SU-DHL-6 (cell line): ENCODE measurements at regions not wholly inside any gene's neighbourhood (a gene's known extent, or its start where the extent isn't known, plus 50 kb on each side); places are given as distances from the start of the nearest gene placed in this dataset.
A peak's percentile ranks its signal among the peaks of the same experiment; 100 is the strongest.

ENCODE experiments used
- H2AFZ ChIP-seq: fragments of 200-600 bp; sonication (generic); 2 replicates; pipeline ENCODE4 v1.6.1; 2014; ENCODE audit warnings: low read depth, mild to moderate bottlenecking, moderate library complexity, mixed read lengths, antibody characterized with exemption, low read length; ENCODE audit not compliant: severe bottlenecking
- H3F3A ChIP-seq: fragments of 200-600 bp; shearing (Covaris generic); 2 replicates; pipeline ENCODE4 v1.6.0; 2016; ENCODE audit warnings: antibody characterized with exemption, mild to moderate bottlenecking; ENCODE audit not compliant: insufficient read depth
- H3K27ac ChIP-seq: fragments of 200-600 bp; sonication (generic); 2 replicates; pipeline ENCODE4 v1.5.1; 2016; ENCODE audit warnings: low read depth, mild to moderate bottlenecking, low read length, moderate library complexity, mixed read lengths
- H3K27me3 ChIP-seq: fragments of 200-600 bp; sonication (generic), shearing (Covaris generic); 2 replicates; pipeline ENCODE4 v1.6.0; 2014; ENCODE audit warnings: mild to moderate bottlenecking, low read length
- H3K36me3 ChIP-seq: fragments of 200-600 bp; sonication (generic); 2 replicates; pipeline ENCODE4 v1.6.1; 2014; ENCODE audit warnings: mild to moderate bottlenecking, low read length, mixed read lengths
- H3K4me2 ChIP-seq: fragments of 300-600, 200-600 bp; shearing (Covaris generic), sonication (generic); 2 replicates; pipeline ENCODE4 v1.6.0; 2014; ENCODE audit warnings: low read length, low read depth, mild to moderate bottlenecking; ENCODE audit not compliant: poor library complexity, severe bottlenecking
- H3K4me3 ChIP-seq: fragments of 200-600 bp; sonication (generic); 2 replicates; pipeline ENCODE4 v1.5.1; 2014; ENCODE audit warnings: antibody characterized with exemption, low read length, mild to moderate bottlenecking, mixed read lengths; ENCODE audit not compliant: insufficient read depth, poor library complexity, severe bottlenecking
- H3K79me2 ChIP-seq: fragments of 200-600 bp; sonication (generic); 2 replicates; pipeline ENCODE4 v1.6.1; 2014; ENCODE audit warnings: mild to moderate bottlenecking, low read length, moderate library complexity; ENCODE audit not compliant: insufficient read depth
- H3K9ac ChIP-seq: fragments of 200-600 bp; sonication (generic); 2 replicates; pipeline ENCODE4 v1.7.0; 2014; ENCODE audit warnings: mild to moderate bottlenecking, low read length
- H3K9me2 ChIP-seq: fragments of 200-600 bp; sonication (generic); replicated peaks from 2 replicates; pipeline ENCODE4 v1.6.1; 2014; ENCODE audit warnings: low read length; ENCODE audit not compliant: insufficient read depth
- H3K9me3 ChIP-seq: fragments of 200-600 bp; sonication (generic); 2 replicates; pipeline ENCODE4 v1.6.1; 2014; ENCODE audit warnings: low read length, mixed read lengths; ENCODE audit not compliant: insufficient read depth
- H4K20me1 ChIP-seq: fragments of 200-600 bp; sonication (generic); 2 replicates; pipeline ENCODE4 v1.6.1; 2014; ENCODE audit warnings: low read depth, mild to moderate bottlenecking, antibody characterized with exemption, low read length, moderate library complexity, mixed read lengths
- EZH2phosphoT487 ChIP-seq: fragments of 200-600 bp; sonication (generic), shearing (Covaris generic); conservative IDR thresholded peaks from 2 replicates; pipeline ENCODE4 v1.6.1; 2018; ENCODE audit warnings: mild to moderate bottlenecking, antibody characterized with exemption, low read length, moderate library complexity, mixed read lengths
- TF ChIP-seq, protein P1 (sequence below): fragments of 200-600 bp; sonication (generic); IDR thresholded peaks from one replicate; pipeline ENCODE4 v1.5.1; 2017; ENCODE audit warnings: antibody characterized with exemption, mild to moderate bottlenecking, low read length, moderate library complexity; ENCODE audit not compliant: insufficient read depth, poor library complexity, severe bottlenecking

DNA sequence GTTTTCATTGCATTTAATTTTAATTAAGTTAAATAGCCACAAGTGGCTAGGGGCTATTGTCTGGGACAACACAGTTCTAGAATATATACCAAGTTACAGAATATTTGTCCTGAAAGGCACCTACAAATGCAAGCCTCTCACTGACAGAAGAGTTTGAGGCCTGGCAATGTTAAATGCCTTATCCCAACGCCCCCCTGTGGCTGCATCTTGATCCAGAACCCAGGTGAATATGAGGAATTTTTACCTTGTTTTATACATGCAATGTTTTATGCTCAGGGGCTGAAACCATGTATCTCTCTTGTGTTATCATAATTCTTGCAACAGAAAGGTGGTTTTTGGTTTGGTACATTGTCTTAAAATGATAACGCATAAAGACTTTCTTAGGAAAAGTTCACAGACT, 71.8 kb upstream of the SEC11C start:
- Histone ChIP-seq H3K36me3 (no peaks in the 10 kb centered on the region), H3K9me2 (no peaks in the 10 kb centered on the region), H3K79me2 (no peaks in the 10 kb centered on the region), H3K27ac (no peak overlapping the region), H3F3A (no peaks in the 10 kb centered on the region), H3K9me3 (no peaks in the 10 kb centered on the region), H2AFZ (no peak overlapping the region), H4K20me1 (no peaks in the 10 kb centered on the region), H3K4me3 (no peak overlapping the region), H3K9ac (no peak overlapping the region), H3K27me3 (no peaks in the 10 kb centered on the region), H3K4me2 (no peak overlapping the region)
- no peak for TF ChIP-seq EZH2phosphoT487
- TF ChIP-seq, protein P1, sequence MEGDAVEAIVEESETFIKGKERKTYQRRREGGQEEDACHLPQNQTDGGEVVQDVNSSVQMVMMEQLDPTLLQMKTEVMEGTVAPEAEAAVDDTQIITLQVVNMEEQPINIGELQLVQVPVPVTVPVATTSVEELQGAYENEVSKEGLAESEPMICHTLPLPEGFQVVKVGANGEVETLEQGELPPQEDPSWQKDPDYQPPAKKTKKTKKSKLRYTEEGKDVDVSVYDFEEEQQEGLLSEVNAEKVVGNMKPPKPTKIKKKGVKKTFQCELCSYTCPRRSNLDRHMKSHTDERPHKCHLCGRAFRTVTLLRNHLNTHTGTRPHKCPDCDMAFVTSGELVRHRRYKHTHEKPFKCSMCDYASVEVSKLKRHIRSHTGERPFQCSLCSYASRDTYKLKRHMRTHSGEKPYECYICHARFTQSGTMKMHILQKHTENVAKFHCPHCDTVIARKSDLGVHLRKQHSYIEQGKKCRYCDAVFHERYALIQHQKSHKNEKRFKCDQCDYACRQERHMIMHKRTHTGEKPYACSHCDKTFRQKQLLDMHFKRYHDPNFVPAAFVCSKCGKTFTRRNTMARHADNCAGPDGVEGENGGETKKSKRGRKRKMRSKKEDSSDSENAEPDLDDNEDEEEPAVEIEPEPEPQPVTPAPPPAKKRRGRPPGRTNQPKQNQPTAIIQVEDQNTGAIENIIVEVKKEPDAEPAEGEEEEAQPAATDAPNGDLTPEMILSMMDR: peak; percentile 70

DNA sequence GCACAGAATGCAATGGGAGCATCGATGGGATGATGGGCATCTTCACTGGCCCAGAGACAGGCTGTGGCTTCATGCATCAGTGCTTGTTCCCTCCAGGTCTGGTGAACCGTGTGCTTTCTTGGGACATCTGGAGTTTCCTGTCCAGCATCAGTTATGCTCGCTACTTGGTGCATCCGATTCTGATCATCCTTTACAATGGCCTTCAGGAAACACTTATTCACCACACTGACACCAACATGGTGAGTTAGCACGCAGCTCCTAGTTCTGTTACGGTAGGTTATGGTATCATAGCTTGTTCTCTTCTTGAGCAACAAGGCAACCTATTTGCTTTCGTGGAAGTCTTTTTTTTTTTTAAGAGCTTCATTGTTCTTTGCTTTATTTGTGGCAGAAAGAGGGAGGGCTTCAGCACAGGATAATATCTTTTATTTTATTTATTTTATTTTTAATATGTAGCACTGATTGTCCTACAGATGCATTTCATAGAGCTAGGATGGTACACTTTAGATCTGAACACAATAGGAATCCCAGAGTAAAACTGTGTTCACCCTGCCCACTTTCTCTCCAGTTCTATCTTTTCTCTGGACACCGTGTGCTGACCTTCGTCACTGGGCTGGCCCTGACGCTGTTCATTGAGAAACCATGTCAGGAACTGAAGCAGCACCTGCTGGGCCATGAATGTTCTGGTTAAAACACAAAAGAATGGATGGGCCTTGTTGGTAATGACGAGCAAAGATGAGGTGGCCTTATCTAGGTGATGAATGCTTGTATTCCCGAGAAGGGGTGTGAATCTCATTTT, 71.2 kb upstream of the SEC11C start:
- Histone ChIP-seq H3K4me2 (no peak overlapping the region), H3K79me2 (no peaks in the 10 kb centered on the region), H3K27ac (no peak overlapping the region), H3K9me3 (no peaks in the 10 kb centered on the region), H3K4me3 (no peak overlapping the region), H3K36me3 (no peaks in the 10 kb centered on the region), H3F3A (no peaks in the 10 kb centered on the region), H3K9me2 (no peaks in the 10 kb centered on the region), H2AFZ (no peak overlapping the region), H3K9ac (no peak overlapping the region), H3K27me3 (no peaks in the 10 kb centered on the region), H4K20me1 (no peaks in the 10 kb centered on the region)
- no peak for TF ChIP-seq EZH2phosphoT487
- TF ChIP-seq, protein P1: no peak

GRCh38 chr18:59070181-59070912, 69.3 kb upstream of the SEC11C start:
- H3K27me3 ChIP-seq: no peaks in the 10 kb centered on the region
- no peaks in the 10 kb centered on the region for H3K36me3 ChIP-seq
- no peaks in the 10 kb centered on the region for H3K79me2 ChIP-seq
- no peaks in the 10 kb centered on the region for H3F3A ChIP-seq
- H2AFZ ChIP-seq: peak overlapping the region; percentile 23
- no peaks in the 10 kb centered on the region for H4K20me1 ChIP-seq
- H3K4me3 ChIP-seq: no peak overlapping the region
- no peak overlapping the region for H3K4me2 ChIP-seq
- TF ChIP-seq EZH2phosphoT487: no peak
- TF ChIP-seq, protein P1: peak; percentile 97
- H3K27ac ChIP-seq: no peak overlapping the region
- H3K9me3 ChIP-seq: no peaks in the 10 kb centered on the region
- no peaks in the 10 kb centered on the region for H3K9me2 ChIP-seq
- H3K9ac ChIP-seq: no peak overlapping the region
